Right ventricle myocardium superior (tissue), 1 donor: ENCODE measurements at regions not wholly inside any gene's neighbourhood (a gene's known extent, or its start where the extent isn't known, plus 50 kb on each side); places are given as distances from the start of the nearest gene placed in this dataset.
A peak's percentile ranks its signal among the peaks of the same experiment; 100 is the strongest.

ENCODE experiments used
- ATAC-seq: fragments of 200-7000 bp; cut with Tn5 transposase; one replicate; pipeline ENCODE4 v1.9.1; 2020; ENCODE audit warnings: mild to moderate bottlenecking; ENCODE audit not compliant: poor library complexity
- DNase-seq: peaks from one replicate; pipeline ENCODE4 v3.0.0-alpha.2; 2020
- intact Hi-C: fragments of 100-400 bp; cut with DNase I; formaldehyde crosslinking; loops from one replicate; pipeline ENCODE4 v1.11.2; 2022
- donor health status: DM: no; HTN: yes; CAD: no; lungs with severe emphysema.

GRCh38 chr4:129336457-129337227 lies 240.7 kb downstream of the C4orf33 start:
- intact Hi-C loops = no loop called here
- ATAC-seq = no peak

GRCh38 chr4:129337228-129337620 lies 241.3 kb downstream of the C4orf33 start:
- ATAC-seq (no peak), DNase-seq (no peak)
- intact Hi-C loops = no loop called here

More at GRCh38 chr4:129336457-129337227, 240.7 kb downstream of the C4orf33 start:
- DNase-seq = no peak

- intact Hi-C loops = no loop called here
- ATAC-seq (peak; percentile 91), DNase-seq (no peak)
Measured at GRCh38 chr4:129342819-129343408, 247.0 kb downstream of the C4orf33 start.

GRCh38 chr4:129344058-129344457 lies 248.1 kb downstream of the C4orf33 start:
- intact Hi-C loops = no loop called here
- ATAC-seq (peak; percentile 80), DNase-seq (no peak)

- no peak for ATAC-seq
- DNase-seq = no peak
- intact Hi-C loops = no loop called here
Measured at GRCh38 chr4:129345609-129346008, 249.7 kb downstream of the C4orf33 start.

- DNase-seq (no peak), ATAC-seq (no peak)
- intact Hi-C loops = no loop called here
Measured at GRCh38 chr4:129346036-129346435, 250.1 kb downstream of the C4orf33 start.

- DNase-seq (no peak), ATAC-seq (no peak)
- intact Hi-C loops = no loop called here
Measured at GRCh38 chr4:129346734-129347133, 250.8 kb downstream of the C4orf33 start.

- no peak for DNase-seq
- intact Hi-C loops = no loop called here
- no peak for ATAC-seq
Measured at GRCh38 chr4:129350834-129351721, 255.1 kb downstream of the C4orf33 start.

- intact Hi-C loops = no loop called here
- DNase-seq (no peak), ATAC-seq (no peak)
Measured at GRCh38 chr4:129352480-129352879, 256.5 kb downstream of the C4orf33 start.

GRCh38 chr4:129353490-129353889 lies 257.5 kb downstream of the C4orf33 start:
- intact Hi-C loops = no loop called here
- DNase-seq = no peak
- no peak for ATAC-seq

- peak; percentile 27 for ATAC-seq
- DNase-seq = no peak
- intact Hi-C loops = no loop called here
Measured at GRCh38 chr4:129355031-129355430, 259.1 kb downstream of the C4orf33 start.

GRCh38 chr4:129355516-129355915 lies 259.6 kb downstream of the C4orf33 start:
- intact Hi-C loops = no loop called here
- peak; percentile 94 for ATAC-seq
- DNase-seq = no peak

- ATAC-seq = no peak
- intact Hi-C loops = no loop called here
- DNase-seq = no peak
Measured at GRCh38 chr4:129358571-129358970, 262.6 kb downstream of the C4orf33 start.

- no peak for ATAC-seq
- intact Hi-C loops = no loop called here
- DNase-seq = no peak
Measured at GRCh38 chr4:129359461-129359860, 263.5 kb downstream of the C4orf33 start.

- peak; percentile 82 for ATAC-seq
- intact Hi-C loops = loop anchor here (5.0 kb wide), 1 partner anchor 280 kb away; no protein-coding TSS in a partner anchor
- peak; percentile 44 for DNase-seq
Measured at GRCh38 chr4:129362691-129363274, 266.8 kb downstream of the C4orf33 start.

GRCh38 chr4:129364747-129365452 lies 268.9 kb downstream of the C4orf33 start:
- ATAC-seq = peak; percentile 73
- intact Hi-C loops = loop anchor here (5.0 kb wide), 1 partner anchor 277 kb away; no protein-coding TSS in a partner anchor
- DNase-seq = no peak

GRCh38 chr4:129369361-129370010 lies 273.5 kb downstream of the C4orf33 start:
- no peak for DNase-seq
- intact Hi-C loops = no loop called here

GRCh38 chr4:129371065-129371464 lies 275.1 kb downstream of the C4orf33 start:
- intact Hi-C loops = no loop called here
- DNase-seq = no peak
- ATAC-seq = no peak

More at GRCh38 chr4:129369361-129370010, 273.5 kb downstream of the C4orf33 start:
- ATAC-seq = no peak
